Pancreas (tissue), 10 donors: ENCODE measurements at regions not wholly inside any gene's neighbourhood (a gene's known extent, or its start where the extent isn't known, plus 50 kb on each side); places are given as distances from the start of the nearest gene placed in this dataset.

ENCODE experiments used
- ATAC-seq, 4 donors: fragments of 200-7000 bp; cut with Tn5 transposase; one replicate each; pipeline versions ENCODE4 v1.8.0 to v1.9.1; 2020; ENCODE audit warnings: mild to moderate bottlenecking in 4 of 4, moderate library complexity in 4 of 4
- DNase-seq, 6 donors: peaks; one replicate each; pipeline ENCODE4 v3.0.0-alpha.2; 2020
- FAIRE-seq: peaks from 2 replicates; lab custom pipeline; 2012; peaks lifted over from hg19 to GRCh38; lab: Jason Lieb, UNC
- H3K27ac ChIP-seq, 4 donors: fragments of 200-600 bp; sonication (generic); 1 replicate in 3 of 4; 2 replicates in 1 of 4; pipeline versions ENCODE4 v1.5.0 to v1.8.0; 2020
- H3K27me3 ChIP-seq, 4 donors: fragments of 200-600 bp; one replicate each; pipeline ENCODE4 v1.8.0; 2021
- H3K36me3 ChIP-seq, 3 donors: fragments of 200-600 bp; sonication (generic) in 1 of 3; one replicate each; pipeline versions ENCODE4 v1.5.0 to v1.8.0; 2020 to 2021
- H3K4me1 ChIP-seq, 3 donors: fragments of 200-600 bp; one replicate each; pipeline ENCODE4 v1.8.0; 2021
- H3K4me3 ChIP-seq, 4 donors: fragments of 200-600 bp; sonication (generic) in 2 of 4; one replicate each; pipeline versions ENCODE4 v1.5.0 to v1.8.0; 2020 to 2021
- H3K9me3 ChIP-seq, 4 donors: fragments of 200-600 bp; one replicate each; pipeline ENCODE4 v1.8.0; 2021
- WGBS, 2 donors: extraction: QIAGEN DNeasy Blood & Tissue Kit; methylation state at CpG; one replicate each; pipeline ENCODE4 v1.1.7; 2013; 5-methylcytosine and 5-hydroxymethylcytosine counted together
- intact Hi-C, 3 donors: fragments of 100-400 bp; cut with DNase I; formaldehyde crosslinking; loops; one replicate each; pipeline versions ENCODE4 v1.11.1 to v1.14.2; 2022
- TF ChIP-seq, protein P1 (sequence below), 4 donors: fragments of 200-600 bp; sonication (generic) in 3 of 4; IDR thresholded peaks; one replicate each; pipeline versions ENCODE4 v1.5.0 to v1.8.0; 2021; ENCODE audit warnings: antibody characterized with exemption in 4 of 4
- donor health status: healthy with polysubstance abuse.
- donor health status: DM: no; HTN: no; CAD: no; lungs with moderate emphysema.
- donor health status: DM: no; HTN: no; CAD: no.
- donor health status: control.
- donor health status: control.
- donor health status: Bipolar disorder and iron deficiency.
- donor health status: DM: yes; HTN: yes; CAD: no.
- donor health status: DM: no; HTN: no; CAD: no.
- donor health status: DM: no; HTN: no; CAD: no.
- donor health status: DM: yes; HTN: yes; CAD: no.

DNA sequence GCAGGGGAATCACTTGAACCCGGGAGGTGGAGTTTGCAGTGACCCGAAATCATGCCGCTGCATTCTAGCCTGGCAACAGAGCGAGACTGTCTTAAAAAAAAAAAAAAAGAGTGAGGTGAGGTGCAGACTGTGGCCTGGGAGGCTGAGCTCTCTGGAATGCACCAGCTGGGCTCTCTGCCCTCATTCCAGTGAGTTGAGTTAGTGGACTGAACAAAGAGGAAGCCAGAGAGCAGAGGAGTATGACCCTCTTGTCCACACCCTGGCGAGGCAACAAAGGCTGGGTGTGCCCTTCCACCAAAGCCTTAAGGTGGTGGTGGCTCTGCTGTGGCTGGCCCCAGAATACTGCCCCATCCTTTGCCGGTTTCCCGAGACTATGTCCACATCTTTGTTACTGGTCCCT is 71.3 kb upstream of the ACKR3 start:
- Histone ChIP-seq H3K36me3 (no peaks in the 10 kb centered on the region), H3K4me1 (no peaks in the 10 kb centered on the region), H3K4me3 (no peak overlapping the region), H3K27ac (no peak overlapping the region), H3K9me3 (no peaks in the 10 kb centered on the region), H3K27me3 (no peaks in the 10 kb centered on the region)
- FAIRE-seq (no peak), ATAC-seq (peak in 1 of 4 donors; percentile 38), DNase-seq (no peak)
- TF ChIP-seq, protein P1, sequence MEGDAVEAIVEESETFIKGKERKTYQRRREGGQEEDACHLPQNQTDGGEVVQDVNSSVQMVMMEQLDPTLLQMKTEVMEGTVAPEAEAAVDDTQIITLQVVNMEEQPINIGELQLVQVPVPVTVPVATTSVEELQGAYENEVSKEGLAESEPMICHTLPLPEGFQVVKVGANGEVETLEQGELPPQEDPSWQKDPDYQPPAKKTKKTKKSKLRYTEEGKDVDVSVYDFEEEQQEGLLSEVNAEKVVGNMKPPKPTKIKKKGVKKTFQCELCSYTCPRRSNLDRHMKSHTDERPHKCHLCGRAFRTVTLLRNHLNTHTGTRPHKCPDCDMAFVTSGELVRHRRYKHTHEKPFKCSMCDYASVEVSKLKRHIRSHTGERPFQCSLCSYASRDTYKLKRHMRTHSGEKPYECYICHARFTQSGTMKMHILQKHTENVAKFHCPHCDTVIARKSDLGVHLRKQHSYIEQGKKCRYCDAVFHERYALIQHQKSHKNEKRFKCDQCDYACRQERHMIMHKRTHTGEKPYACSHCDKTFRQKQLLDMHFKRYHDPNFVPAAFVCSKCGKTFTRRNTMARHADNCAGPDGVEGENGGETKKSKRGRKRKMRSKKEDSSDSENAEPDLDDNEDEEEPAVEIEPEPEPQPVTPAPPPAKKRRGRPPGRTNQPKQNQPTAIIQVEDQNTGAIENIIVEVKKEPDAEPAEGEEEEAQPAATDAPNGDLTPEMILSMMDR (IDR thresholded peaks at IDR 0.05), result no peak
- intact Hi-C loops, result no loop called here
- WGBS, 2 donors, result 89 to 92% methylated on average over 7 of the region's 7 CpGs

DNA sequence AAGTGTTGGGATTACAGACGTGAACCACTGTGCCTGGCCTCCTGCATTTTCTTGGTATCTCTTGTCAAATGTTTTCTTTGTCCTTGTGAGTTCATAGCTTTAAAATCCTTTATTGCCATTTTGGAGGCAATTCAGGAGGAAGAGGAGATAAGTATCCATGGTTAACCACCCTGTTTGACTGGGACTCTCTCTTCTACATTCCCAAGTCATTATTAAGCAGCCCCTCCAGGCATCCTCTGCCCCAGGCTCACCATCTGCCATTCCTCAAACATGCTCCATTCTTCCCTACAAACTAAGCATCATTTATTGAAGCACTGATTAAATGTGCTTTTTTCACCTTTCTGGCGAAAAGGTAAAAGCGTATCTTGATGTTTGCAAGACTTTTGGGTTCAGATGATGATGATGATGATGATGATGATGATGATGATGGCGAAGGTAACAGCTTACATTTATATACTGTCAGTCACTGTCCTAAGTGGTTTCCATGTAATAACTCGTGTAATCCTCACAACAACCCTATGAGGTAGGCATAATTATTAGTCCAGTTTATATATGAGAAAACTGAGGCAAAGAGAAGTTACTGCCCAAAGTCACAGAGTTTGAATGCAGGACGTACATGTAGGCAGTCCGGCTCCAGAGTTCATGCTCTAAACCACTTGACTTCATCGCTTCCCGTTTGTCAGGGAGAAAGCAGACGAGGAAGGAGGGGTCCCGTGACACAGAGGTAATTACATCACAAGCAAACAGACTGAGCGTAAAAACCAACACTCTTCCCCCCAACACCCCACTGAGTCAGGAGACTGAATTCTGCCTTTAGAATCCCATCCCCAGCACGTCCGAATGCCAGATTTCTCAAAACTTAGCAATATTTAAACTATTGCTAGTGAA is 69.7 kb upstream of the ACKR3 start:
- H3K9me3 ChIP-seq, result no peaks in the 10 kb centered on the region
- H3K27ac ChIP-seq, result no peak overlapping the region
- no peak overlapping the region for H3K4me3 ChIP-seq
- H3K27me3 ChIP-seq, result no peaks in the 10 kb centered on the region
- H3K36me3 ChIP-seq, result no peaks in the 10 kb centered on the region
- no peaks in the 10 kb centered on the region for H3K4me1 ChIP-seq
- WGBS, 2 donors, result 77 to 80% methylated on average over 14 of the region's 14 CpGs
- peak in 1 of 4 donors; percentile 55 for ATAC-seq
- TF ChIP-seq, protein P1 (IDR thresholded peaks at IDR 0.05), result no peak
- no peak for DNase-seq
- intact Hi-C loops, result no loop called here
- no peak for FAIRE-seq

DNA sequence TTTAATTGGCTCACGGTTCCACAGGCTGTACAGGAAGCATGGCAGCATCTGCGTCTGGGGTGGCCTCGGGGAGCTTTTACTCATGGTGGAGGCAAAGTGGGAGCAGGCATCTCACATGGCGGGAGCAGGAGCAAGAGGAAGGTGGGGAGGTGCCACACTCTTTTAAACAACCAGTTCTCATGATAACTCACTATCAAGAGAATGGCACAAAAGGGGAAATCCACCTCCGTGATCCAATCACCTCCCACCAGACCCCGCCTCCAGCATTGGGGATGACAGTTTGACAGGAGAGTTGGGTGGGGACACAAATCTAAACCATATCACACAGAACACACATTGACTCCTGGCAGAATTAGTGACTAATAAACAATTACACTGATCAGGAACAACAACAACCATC is 68.6 kb upstream of the ACKR3 start:
- no peak for FAIRE-seq
- DNase-seq, result no peak
- Histone ChIP-seq H3K27me3 (no peaks in the 10 kb centered on the region), H3K4me1 (no peaks in the 10 kb centered on the region), H3K36me3 (no peaks in the 10 kb centered on the region), H3K9me3 (no peaks in the 10 kb centered on the region), H3K4me3 (no peak overlapping the region), H3K27ac (no peak overlapping the region)
- TF ChIP-seq, protein P1 (IDR thresholded peaks at IDR 0.05), result no peak
- intact Hi-C loops, result no loop called here
- ATAC-seq, result no peak
- 89 to 90% methylated on average over 6 of the region's 6 CpGs for WGBS, 2 donors

DNA sequence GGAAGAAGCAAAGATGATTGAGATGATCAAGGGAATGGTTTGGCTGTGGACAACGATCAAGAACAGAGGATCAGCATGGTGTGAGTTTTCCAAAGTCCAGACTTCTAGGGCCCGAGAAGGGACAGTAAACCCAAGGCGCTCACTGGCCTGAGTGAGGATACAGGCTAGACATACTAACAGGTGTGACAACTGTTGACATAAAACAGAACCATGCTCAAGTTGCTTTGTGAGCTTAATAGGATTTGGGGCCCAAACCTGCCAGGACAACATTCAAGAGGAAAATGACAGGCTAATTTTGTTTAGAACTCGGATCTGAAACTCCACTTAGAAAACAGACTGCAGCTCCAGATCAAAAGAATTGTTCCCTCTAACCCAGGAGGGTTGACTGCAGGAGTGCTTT is 68.1 kb upstream of the ACKR3 start:
- FAIRE-seq (no peak), ATAC-seq (no peak), DNase-seq (no peak)
- Histone ChIP-seq H3K27me3 (no peaks in the 10 kb centered on the region), H3K4me3 (no peak overlapping the region), H3K4me1 (no peaks in the 10 kb centered on the region), H3K9me3 (no peaks in the 10 kb centered on the region), H3K36me3 (no peaks in the 10 kb centered on the region), H3K27ac (no peak overlapping the region)
- intact Hi-C loops, result no loop called here
- WGBS, 2 donors, result 79 to 88% methylated on average over 4 of the region's 4 CpGs
- TF ChIP-seq, protein P1 (IDR thresholded peaks at IDR 0.05), result no peak

DNA sequence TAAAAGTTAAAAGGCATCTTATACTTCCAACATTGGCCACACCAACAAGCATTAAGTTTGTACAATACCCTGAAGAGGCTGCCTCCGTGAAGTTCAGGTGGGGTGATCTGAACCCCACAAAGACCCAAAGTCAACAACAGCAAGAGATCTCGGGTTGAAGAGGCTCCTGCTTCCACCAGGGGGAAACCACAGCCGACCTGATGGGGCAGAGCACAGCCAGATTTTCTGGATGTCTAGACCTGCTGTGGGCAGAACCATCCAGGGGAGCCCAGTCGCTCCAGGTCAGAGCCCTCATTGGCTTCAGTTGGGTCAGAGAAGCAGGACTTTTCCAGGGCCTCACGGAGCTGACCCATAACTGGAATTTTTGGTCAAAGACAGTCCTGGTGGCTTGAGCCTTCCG is 66.5 kb upstream of the ACKR3 start:
- H3K4me1 ChIP-seq, result no peaks in the 10 kb centered on the region
- no peaks in the 10 kb centered on the region for H3K9me3 ChIP-seq
- H3K36me3 ChIP-seq, result no peaks in the 10 kb centered on the region
- no peaks in the 10 kb centered on the region for H3K27me3 ChIP-seq
- no peak overlapping the region for H3K27ac ChIP-seq
- H3K4me3 ChIP-seq, result no peak overlapping the region
- DNase-seq, result no peak
- TF ChIP-seq, protein P1 (IDR thresholded peaks at IDR 0.05), result no peak
- intact Hi-C loops, result no loop called here
- no peak for ATAC-seq
- WGBS, 2 donors, result 54 to 66% methylated on average over 6 of the region's 6 CpGs
- FAIRE-seq, result no peak
